Naive thymus-derived CD4-positive, alpha-beta T cell (primary cell): ENCODE measurements at regions not wholly inside any gene's neighbourhood (a gene's known extent, or its start where the extent isn't known, plus 50 kb on each side); places are given as distances from the start of the nearest gene placed in this dataset.
"Not testable (repeated sequence)": the region's sequence is repeated elsewhere in the genome, so short reads cannot be mapped to it uniquely, and the experiment has no call there.

Experiments
- ATAC-seq: fragments of 150-1000 bp; cut with Tn5 transposase; 2 replicates; pipeline ENCODE4 v1.10.0; 2021; ENCODE audit warnings: mild to moderate bottlenecking, moderate library complexity
- CTCF ChIA-PET: fragments of 350-600 bp; sonication (Branson Sonifier 250); formaldehyde crosslinking; loops from one replicate; lab custom pipeline; 2021; ENCODE audit warnings: antibody characterized with exemption; lab: Charles Lee
- POLR2A ChIA-PET: fragments of 350-600 bp; sonication (Branson Sonifier 250); formaldehyde crosslinking; loops from one replicate; lab custom pipeline; 2021; ENCODE audit warnings: antibody characterized with exemption, inconsistent platforms; lab: Charles Lee
- DNase-seq, 9 donors: peaks; one replicate each; pipeline versions ENCODE4 v3.0.0 to v3.0.0-alpha.2; 2020 to 2022; ENCODE audit warnings: mixed read lengths in 1 of 9
- H3K27ac ChIP-seq: one replicate; pipeline ENCODE4 v1.7.0; 2013; ENCODE audit warnings: mild to moderate bottlenecking, low read depth, low read length, moderate library complexity
- H3K27me3 ChIP-seq, 2 donors: one replicate each; pipeline ENCODE4 v1.7.0; 2013; ENCODE audit warnings: low read length in 2 of 2, mild to moderate bottlenecking in 2 of 2, moderate library complexity in 2 of 2; ENCODE audit not compliant: control insufficient read depth in 2 of 2, insufficient read depth in 2 of 2
- H3K36me3 ChIP-seq, 3 experiments: 1 replicate in 2 of 3; 2 replicates in 1 of 3; pipeline ENCODE4 v1.7.0; 2013; ENCODE audit warnings: low read length in 3 of 3, mild to moderate bottlenecking in 3 of 3, moderate library complexity in 1 of 3; ENCODE audit not compliant: insufficient read depth in 3 of 3, control insufficient read depth in 2 of 3
- H3K4me1 ChIP-seq, 2 donors: one replicate each; pipeline ENCODE4 v1.7.0; 2013; ENCODE audit warnings: low read length in 2 of 2, mild to moderate bottlenecking in 2 of 2, moderate library complexity in 1 of 2; ENCODE audit not compliant: control insufficient read depth in 2 of 2, insufficient read depth in 2 of 2
- H3K4me3 ChIP-seq: 2 replicates; pipeline ENCODE4 v1.7.0; 2013; ENCODE audit warnings: mild to moderate bottlenecking, low read length
- H3K9me3 ChIP-seq, 3 experiments: 1 replicate in 2 of 3; 2 replicates in 1 of 3; pipeline ENCODE4 v1.7.0; 2013; ENCODE audit warnings: low read length in 3 of 3; ENCODE audit not compliant: control insufficient read depth in 2 of 3
- H3K27ac Mint-ChIP-seq, 9 donors: one replicate each; pipeline ENCODE4 v1.8.0; 2020 to 2022; ENCODE audit warnings: mixed read lengths in 9 of 9, mild to moderate bottlenecking in 8 of 9, moderate library complexity in 5 of 9, inconsistent platforms in 2 of 9
- H3K27me3 Mint-ChIP-seq, 5 donors: one replicate each; pipeline ENCODE4 v1.8.0; 2021 to 2022; ENCODE audit warnings: mixed read lengths in 5 of 5, mild to moderate bottlenecking in 1 of 5
- H3K36me3 Mint-ChIP-seq, 5 donors: one replicate each; pipeline ENCODE4 v1.8.0; 2020 to 2022; ENCODE audit warnings: mixed read lengths in 5 of 5, mild to moderate bottlenecking in 3 of 5, inconsistent platforms in 1 of 5
- H3K4me1 Mint-ChIP-seq, 7 donors: one replicate each; pipeline ENCODE4 v1.8.0; 2020 to 2022; ENCODE audit warnings: mixed read lengths in 7 of 7, mild to moderate bottlenecking in 3 of 7, inconsistent platforms in 1 of 7
- H3K4me3 Mint-ChIP-seq, 10 donors: one replicate each; pipeline ENCODE4 v1.8.0; 2020 to 2022; ENCODE audit warnings: mild to moderate bottlenecking in 10 of 10, mixed read lengths in 10 of 10, moderate library complexity in 6 of 10, inconsistent platforms in 2 of 10
- H3K9me3 Mint-ChIP-seq, 11 donors: one replicate each; pipeline ENCODE4 v1.8.0; 2020 to 2022; ENCODE audit warnings: mixed read lengths in 11 of 11, mild to moderate bottlenecking in 4 of 11, inconsistent platforms in 1 of 11, moderate library complexity in 1 of 11
- intact Hi-C, 2 donors: fragments of 100-400 bp; cut with micrococcal nuclease; formaldehyde crosslinking; loops; one replicate each; pipeline ENCODE4 v1.15.1; 2023

DNA sequence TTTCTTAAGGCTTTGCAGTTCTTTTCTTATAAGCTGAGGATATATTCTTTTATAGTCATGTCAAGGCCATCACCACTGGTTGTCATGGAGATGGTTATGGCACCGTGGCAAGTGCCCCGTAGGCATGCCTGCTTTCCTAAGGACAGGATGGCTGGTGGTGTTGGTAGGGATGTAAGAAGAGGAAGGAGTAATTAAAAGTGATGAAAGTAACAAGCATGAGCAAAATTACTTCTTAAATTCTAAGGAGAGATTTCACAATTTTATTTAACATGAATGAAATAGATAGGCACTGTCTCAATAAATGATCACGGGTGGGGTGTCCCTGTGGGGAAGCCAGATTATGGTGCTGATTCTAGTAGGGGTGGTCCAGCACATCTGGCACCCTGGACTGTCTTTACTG lies 290.2 kb upstream of the KLF4 start:
- no peaks in the 10 kb centered on the region for H3K27me3 Mint-ChIP-seq
- CTCF ChIA-PET = no interaction called here
- H3K4me3 Mint-ChIP-seq = no peak overlapping the region
- no peaks in the 10 kb centered on the region for H3K4me1 ChIP-seq
- H3K36me3 Mint-ChIP-seq = no peaks in the 10 kb centered on the region
- H3K4me1 Mint-ChIP-seq = no peaks in the 10 kb centered on the region
- DNase-seq = no peak
- H3K4me3 ChIP-seq = no peak overlapping the region
- H3K27me3 ChIP-seq = no peaks in the 10 kb centered on the region
- POLR2A ChIA-PET = no interaction called here
- no peak overlapping the region for H3K27ac Mint-ChIP-seq
- no peak overlapping the region for H3K27ac ChIP-seq
- no peaks in the 10 kb centered on the region for H3K9me3 ChIP-seq
- H3K9me3 Mint-ChIP-seq = peaks cover 0 to 3% (median 0%) of the 10 kb centered on the region in 11 donors
- no peak for ATAC-seq
- intact Hi-C loops = no loop called here
- no peaks in the 10 kb centered on the region for H3K36me3 ChIP-seq

DNA sequence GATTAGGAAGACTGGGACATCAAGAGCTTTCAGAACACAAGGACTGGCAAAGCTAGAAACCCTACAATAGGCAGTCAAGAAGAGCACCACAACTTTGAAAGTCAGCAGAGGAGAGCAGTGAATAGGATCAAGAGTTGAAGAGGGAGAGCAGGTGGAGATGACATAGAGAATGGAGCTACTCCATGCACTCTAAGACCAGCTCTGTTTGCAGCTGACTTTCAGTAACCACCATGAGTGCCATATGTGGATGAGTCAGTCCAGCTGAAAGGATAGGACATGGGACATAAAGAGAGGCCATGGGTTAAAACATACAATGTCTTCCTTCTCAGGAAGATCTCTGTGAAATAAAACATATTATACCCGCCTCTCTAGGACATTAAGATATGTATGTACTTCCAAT lies 289.1 kb upstream of the KLF4 start:
- H3K4me1 ChIP-seq = no peaks in the 10 kb centered on the region
- Mint-ChIP-seq H3K27me3 (no peaks in the 10 kb centered on the region), H3K36me3 (no peaks in the 10 kb centered on the region), H3K4me1 (no peaks in the 10 kb centered on the region), H3K27ac (no peak overlapping the region), H3K4me3 (no peak overlapping the region), H3K9me3 (peaks cover 0 to 5% (median 0%) of the 10 kb centered on the region in 11 donors)
- CTCF ChIA-PET = no interaction called here
- no peak overlapping the region for H3K4me3 ChIP-seq
- H3K9me3 ChIP-seq = no peaks in the 10 kb centered on the region
- intact Hi-C loops = no loop called here
- ATAC-seq (no peak), DNase-seq (no peak)
- POLR2A ChIA-PET = no interaction called here
- H3K36me3 ChIP-seq = no peaks in the 10 kb centered on the region
- H3K27me3 ChIP-seq = no peaks in the 10 kb centered on the region
- H3K27ac ChIP-seq = no peak overlapping the region

DNA sequence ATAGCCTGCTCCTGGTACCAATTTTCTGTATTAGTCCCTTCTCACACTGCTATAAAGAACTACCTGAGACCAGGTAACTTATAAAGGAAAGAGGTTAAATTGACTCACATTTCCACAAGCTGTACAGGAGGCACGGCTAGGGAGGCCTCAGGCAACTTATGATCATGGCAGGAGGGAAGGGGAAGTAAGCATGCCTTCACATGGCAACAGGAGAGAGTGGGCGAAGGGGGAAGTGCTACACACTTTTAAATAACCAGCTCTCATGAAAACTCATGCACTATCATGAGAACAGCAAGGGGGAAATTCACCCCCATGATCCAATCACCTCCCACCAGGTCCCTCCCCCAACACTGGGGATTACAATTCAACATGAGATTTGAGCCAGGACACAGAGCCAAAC lies 284.5 kb upstream of the KLF4 start:
- CTCF ChIA-PET, H3K36me3 ChIP-seq, H3K27ac Mint-ChIP-seq, H3K4me3 ChIP-seq, H3K9me3 ChIP-seq, POLR2A ChIA-PET, ATAC-seq, H3K4me3 Mint-ChIP-seq, H3K9me3 Mint-ChIP-seq, intact Hi-C loops, H3K4me1 ChIP-seq, DNase-seq, H3K27ac ChIP-seq, H3K36me3 Mint-ChIP-seq, H3K27me3 ChIP-seq, H3K4me1 Mint-ChIP-seq, H3K27me3 Mint-ChIP-seq: not testable (repeated sequence)

DNA sequence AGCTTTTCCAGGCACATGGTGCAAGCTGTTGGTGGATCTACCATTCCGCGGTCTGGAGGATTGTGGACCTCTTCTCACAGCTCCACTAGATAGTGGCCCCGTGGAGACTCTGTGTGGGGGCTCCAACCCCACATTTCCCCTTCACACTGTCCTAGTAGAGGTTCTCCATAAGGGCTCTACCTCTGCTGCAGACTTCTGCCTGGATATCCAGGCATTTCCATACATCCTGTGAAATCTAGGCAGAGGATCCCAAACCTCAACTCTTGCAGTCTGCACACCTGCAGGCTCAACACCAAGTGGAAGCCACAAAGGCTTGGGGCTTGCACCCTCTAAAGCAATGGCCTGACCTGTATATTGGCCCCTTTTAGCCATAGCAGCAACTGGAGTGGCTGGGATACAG lies 283.4 kb upstream of the KLF4 start:
- CTCF ChIA-PET = no interaction called here
- Histone ChIP-seq H3K27ac (no peak overlapping the region), H3K4me1 (no peaks in the 10 kb centered on the region), H3K27me3 (no peaks in the 10 kb centered on the region), H3K36me3 (no peaks in the 10 kb centered on the region), H3K4me3 (no peak overlapping the region), H3K9me3 (no peaks in the 10 kb centered on the region)
- POLR2A ChIA-PET = no interaction called here
- Mint-ChIP-seq H3K36me3 (no peaks in the 10 kb centered on the region), H3K4me1 (no peaks in the 10 kb centered on the region), H3K9me3 (peaks cover 0 to 10% (median 0%) of the 10 kb centered on the region in 11 donors), H3K27me3 (no peaks in the 10 kb centered on the region), H3K27ac (no peak overlapping the region), H3K4me3 (no peak overlapping the region)
- ATAC-seq = no peak
- intact Hi-C loops = no loop called here
- no peak for DNase-seq

DNA sequence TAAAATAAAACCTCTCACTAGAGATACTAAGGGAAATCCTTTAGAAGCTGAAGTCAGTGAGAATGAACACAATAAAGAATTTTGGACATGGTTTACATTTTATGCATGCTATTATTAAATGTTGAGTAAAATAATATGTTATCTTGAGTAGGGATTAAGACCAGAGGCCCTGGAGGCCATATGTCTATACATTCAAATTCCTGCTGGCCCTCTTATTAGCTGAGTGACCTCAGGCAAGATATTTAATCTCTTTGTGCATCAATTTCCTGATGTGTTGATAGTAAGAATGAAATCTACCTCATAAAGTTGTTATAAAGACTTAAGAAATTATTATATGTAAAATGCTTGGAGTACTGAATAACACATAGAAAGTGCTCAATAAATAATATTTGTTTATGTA lies 281.1 kb upstream of the KLF4 start:
- Mint-ChIP-seq H3K27ac (no peak overlapping the region), H3K4me3 (no peak overlapping the region)

DNA sequence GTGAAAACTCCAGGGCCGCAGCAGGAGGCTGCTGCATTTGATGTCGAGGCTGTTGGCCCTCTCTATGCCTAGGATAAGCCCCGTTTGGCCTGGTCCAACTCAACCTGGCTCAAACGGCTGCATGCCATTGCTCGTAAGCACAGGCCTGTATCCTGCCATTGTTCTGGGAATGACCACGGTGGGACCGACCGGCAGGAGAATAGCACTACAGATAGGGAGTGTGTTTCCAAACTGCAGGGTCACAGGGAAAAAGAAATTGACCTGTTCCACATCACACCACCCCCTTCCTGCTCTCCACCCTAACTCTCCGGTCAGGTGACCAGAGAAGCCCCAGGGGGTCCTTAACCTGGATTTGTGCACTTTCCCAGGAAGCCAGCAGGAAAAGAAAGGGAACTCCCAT lies 278.7 kb upstream of the KLF4 start:
- Mint-ChIP-seq H3K9me3 (peaks cover 0 to 12% (median 4%) of the 10 kb centered on the region in 11 donors), H3K36me3 (no peaks in the 10 kb centered on the region), H3K27me3 (peaks cover 0 to 6% (median 0%) of the 10 kb centered on the region in 5 donors), H3K4me1 (no peaks in the 10 kb centered on the region), H3K27ac (no peak overlapping the region), H3K4me3 (no peak overlapping the region)
- CTCF ChIA-PET = no interaction called here
- H3K27ac ChIP-seq = no peak overlapping the region
- intact Hi-C loops = no loop called here
- H3K27me3 ChIP-seq = no peaks in the 10 kb centered on the region
- no peaks in the 10 kb centered on the region for H3K36me3 ChIP-seq
- POLR2A ChIA-PET = no interaction called here
- DNase-seq (no peak), ATAC-seq (no peak)
- no peaks in the 10 kb centered on the region for H3K9me3 ChIP-seq
- no peak overlapping the region for H3K4me3 ChIP-seq
- no peaks in the 10 kb centered on the region for H3K4me1 ChIP-seq

More for the DNA sequence above, 281.1 kb upstream of the KLF4 start:
- Mint-ChIP-seq H3K9me3 (peaks cover 0 to 10% (median 0%) of the 10 kb centered on the region in 11 donors), H3K36me3 (no peaks in the 10 kb centered on the region), H3K4me1 (no peaks in the 10 kb centered on the region), H3K27me3 (no peaks in the 10 kb centered on the region)
- Histone ChIP-seq H3K9me3 (no peaks in the 10 kb centered on the region), H3K27me3 (no peaks in the 10 kb centered on the region), H3K27ac (no peak overlapping the region), H3K36me3 (no peaks in the 10 kb centered on the region), H3K4me1 (no peaks in the 10 kb centered on the region), H3K4me3 (no peak overlapping the region)
- no peak for DNase-seq
- intact Hi-C loops = no loop called here
- no peak for ATAC-seq
- ChIA-PET CTCF (no interaction called here), POLR2A (no interaction called here)

DNA sequence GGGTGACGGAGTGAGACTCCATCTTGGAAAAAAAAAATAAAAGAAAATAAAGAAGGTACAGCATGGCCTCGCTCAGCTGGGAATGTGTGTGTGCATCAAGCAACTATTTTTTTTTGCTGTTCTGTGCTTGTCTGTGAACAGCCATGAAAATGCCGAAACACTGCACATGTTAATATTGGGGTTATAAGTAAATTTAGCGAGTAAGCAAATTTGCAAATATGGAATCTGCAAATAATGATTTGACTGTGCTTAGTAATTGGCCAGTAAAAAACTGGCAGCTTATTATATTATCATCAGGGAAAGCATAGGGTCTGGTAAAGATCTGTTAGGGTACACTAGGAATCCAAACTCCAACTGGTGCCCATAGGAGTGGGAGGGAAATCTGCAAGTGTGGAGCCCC lies 278.1 kb upstream of the KLF4 start:
- Histone ChIP-seq H3K4me1 (no peaks in the 10 kb centered on the region), H3K36me3 (no peaks in the 10 kb centered on the region), H3K9me3 (no peaks in the 10 kb centered on the region), H3K27me3 (no peaks in the 10 kb centered on the region), H3K4me3 (no peak overlapping the region), H3K27ac (no peak overlapping the region)
- no peak for ATAC-seq
- CTCF ChIA-PET = no interaction called here
- Mint-ChIP-seq H3K9me3 (peaks cover 0 to 12% (median 4%) of the 10 kb centered on the region in 11 donors), H3K27me3 (peaks cover 0 to 6% (median 0%) of the 10 kb centered on the region in 5 donors), H3K4me1 (no peaks in the 10 kb centered on the region), H3K36me3 (no peaks in the 10 kb centered on the region), H3K27ac (no peak overlapping the region), H3K4me3 (no peak overlapping the region)
- DNase-seq = no peak
- intact Hi-C loops = no loop called here
- POLR2A ChIA-PET = no interaction called here
